OCI-LY7 (cell line): ENCODE measurements at regions not wholly inside any gene's neighbourhood (a gene's known extent, or its start where the extent isn't known, plus 50 kb on each side); places are given as distances from the start of the nearest gene placed in this dataset.

ENCODE experiments used
- EZH2phosphoT487 ChIP-seq: fragments of 200-600 bp; sonication (generic); IDR thresholded peaks from 2 replicates; pipeline ENCODE4 v1.6.1; 2018; ENCODE audit warnings: low read depth, borderline replicate concordance, mild to moderate bottlenecking, mixed run types, antibody characterized with exemption, low read length, moderate library complexity, mixed read lengths
- TF ChIP-seq, protein P1 (sequence below): fragments of 200-600 bp; sonication (generic); conservative IDR thresholded peaks from 2 replicates; pipeline ENCODE4 v1.5.1; 2014; ENCODE audit warnings: mild to moderate bottlenecking, antibody characterized with exemption, low read length, moderate library complexity, mixed read lengths

DNA sequence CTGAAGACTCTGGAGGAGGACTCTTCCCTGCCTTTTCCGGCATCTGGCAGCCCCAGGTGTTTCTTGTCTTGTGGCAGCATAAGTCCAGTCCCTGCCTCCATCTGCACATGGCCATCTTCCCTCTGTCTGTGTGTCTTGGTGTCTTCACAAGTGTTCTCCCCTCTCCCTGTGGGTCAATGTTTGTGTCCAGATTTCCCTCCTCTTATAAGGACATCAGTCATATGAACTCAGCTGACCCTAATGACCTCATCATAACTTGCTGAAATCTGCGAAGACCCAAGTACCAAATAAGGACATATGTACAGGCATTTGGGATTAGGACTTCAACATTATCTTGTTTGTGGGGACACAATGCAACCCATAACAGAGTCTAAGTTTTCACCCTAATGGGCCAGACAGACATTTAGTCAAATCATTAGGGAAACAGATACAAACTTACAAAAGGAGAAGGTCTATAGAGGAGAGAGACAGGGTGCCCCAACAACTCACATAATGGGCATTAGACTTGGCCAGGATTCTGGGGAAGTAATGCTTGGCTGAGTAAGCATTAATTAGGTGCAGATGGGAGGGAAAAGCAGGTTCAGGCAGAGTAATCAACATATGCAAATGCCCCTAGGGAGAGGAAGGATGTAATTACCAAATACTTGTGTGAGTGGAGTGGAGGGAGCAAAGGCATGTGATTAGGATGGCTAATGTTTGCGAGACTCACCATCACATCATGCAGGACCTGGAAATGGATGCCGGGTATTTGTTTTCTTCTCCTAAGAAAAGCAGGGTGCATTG lies 372.8 kb upstream of the TBL1XR1 start:
- TF ChIP-seq, protein P1, sequence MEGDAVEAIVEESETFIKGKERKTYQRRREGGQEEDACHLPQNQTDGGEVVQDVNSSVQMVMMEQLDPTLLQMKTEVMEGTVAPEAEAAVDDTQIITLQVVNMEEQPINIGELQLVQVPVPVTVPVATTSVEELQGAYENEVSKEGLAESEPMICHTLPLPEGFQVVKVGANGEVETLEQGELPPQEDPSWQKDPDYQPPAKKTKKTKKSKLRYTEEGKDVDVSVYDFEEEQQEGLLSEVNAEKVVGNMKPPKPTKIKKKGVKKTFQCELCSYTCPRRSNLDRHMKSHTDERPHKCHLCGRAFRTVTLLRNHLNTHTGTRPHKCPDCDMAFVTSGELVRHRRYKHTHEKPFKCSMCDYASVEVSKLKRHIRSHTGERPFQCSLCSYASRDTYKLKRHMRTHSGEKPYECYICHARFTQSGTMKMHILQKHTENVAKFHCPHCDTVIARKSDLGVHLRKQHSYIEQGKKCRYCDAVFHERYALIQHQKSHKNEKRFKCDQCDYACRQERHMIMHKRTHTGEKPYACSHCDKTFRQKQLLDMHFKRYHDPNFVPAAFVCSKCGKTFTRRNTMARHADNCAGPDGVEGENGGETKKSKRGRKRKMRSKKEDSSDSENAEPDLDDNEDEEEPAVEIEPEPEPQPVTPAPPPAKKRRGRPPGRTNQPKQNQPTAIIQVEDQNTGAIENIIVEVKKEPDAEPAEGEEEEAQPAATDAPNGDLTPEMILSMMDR = no peak
- no peak for TF ChIP-seq EZH2phosphoT487
